ENCODE measurements at regions not wholly inside any gene's neighbourhood (a gene's known extent, or its start where the extent isn't known, plus 50 kb on each side); places are given as distances from the start of the nearest gene placed in this dataset.
"Not testable (repeated sequence)": the region's sequence is repeated elsewhere in the genome, so short reads cannot be mapped to it uniquely, and the experiment has no call there.

DNA sequence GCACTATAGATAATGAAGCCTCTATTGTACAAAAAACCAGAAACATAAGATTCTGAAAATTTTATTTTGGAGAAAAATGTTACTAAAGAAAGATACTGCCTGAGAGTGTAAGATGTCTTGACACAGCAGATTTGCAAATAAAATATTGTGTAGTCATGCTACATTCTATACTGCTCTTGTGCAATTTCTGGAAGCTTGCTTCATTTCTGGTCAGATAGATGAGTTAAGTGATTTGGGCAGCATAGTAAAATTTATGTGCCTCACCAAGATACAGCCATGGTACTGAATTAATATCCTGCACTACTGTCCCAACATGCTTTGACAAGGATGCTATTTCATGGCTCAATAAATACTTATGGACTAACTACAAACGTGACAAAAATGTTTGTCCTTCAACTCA, 55.1 kb upstream of the STARD13 start:
- no peak for DNase-seq (ENCODE audit: low spot score)

DNA sequence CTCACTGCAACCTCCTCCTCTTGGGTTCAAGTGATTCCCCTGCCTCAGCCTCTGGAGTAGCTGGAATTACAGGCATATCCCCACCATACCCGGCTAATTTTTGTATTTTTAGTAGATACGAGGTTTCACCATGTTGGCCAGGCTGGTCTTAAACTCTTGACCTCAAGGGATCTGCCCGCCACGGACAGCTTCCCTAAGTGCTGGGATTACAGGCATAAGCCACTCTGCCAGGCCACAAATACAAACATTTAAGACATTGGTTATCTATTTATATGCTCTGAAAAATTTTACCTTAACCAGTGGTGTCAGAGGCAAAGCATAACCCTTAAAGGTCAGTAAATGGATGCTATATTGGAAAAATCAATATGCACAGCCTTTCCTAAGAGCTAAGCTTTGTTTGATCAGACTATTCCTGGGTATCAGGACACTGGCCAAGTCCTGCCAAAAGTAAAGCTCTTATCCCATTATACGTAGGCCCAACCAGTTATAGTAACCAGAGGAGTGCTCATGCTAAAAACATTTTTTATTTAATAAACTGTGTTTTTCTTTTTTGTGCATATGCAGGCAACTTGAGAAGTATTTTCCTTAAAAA, 56.4 kb upstream of the STARD13 start:
- no peak for DNase-seq (ENCODE audit: low spot score)

DNA sequence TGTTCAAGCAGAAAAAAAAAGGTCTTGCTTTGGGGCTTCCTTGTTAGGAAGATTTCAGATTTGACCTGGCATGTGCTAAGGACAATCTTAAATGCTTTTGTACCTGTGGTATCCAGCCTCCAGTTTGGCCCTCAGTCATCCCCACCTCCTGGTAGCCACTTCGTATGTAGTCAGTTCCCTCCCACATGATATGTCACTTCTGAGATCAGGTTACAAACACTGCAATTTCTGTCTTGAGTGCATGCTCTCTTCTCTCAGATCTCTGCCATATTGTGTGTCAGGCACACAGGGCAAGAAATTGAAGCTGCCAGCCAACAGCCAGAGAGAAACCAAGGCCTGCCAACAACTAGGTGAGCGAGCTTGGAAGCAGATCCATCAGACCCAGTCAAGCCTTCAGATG, 60.3 kb upstream of the STARD13 start:
- DNase-seq (ENCODE audit: low spot score): no peak

DNA sequence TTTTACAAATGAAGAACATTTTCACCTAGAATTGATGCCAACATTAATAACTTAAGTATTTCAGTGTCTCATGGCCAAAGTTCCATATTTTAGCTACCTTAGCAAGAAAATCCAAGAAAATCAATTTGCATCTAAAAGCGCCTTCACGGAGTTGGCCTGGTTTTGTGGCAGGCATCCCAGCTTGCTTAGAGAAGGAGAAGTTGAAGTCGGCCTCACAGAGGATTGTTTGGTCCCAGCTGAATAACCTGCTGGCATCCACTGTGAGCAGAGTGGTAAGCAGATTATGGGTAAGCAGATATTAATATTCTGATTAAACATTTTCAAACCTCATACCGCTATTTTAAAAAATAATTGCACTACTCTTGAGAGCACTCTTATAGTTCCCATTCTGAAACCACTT, 62.3 kb upstream of the STARD13 start:
- DNase-seq (ENCODE audit: low spot score): no peak

DNA sequence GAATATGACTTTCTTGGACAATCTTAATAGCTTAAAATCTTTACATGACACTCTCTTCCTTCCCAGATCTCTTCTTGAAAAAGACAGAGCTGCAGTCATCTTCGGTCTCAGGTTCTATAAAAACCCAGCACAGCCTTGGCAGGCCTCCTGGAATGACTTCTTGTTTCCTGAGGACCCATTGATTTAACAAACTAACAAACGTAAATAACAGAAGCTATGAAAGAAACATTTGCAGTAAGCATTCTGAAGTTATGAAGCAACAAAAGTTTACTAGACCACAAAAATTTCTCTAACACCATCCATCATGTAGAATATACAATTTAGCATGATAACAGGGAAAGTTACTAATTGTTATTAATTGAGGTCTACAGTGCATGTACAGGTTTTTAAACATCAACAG, 62.8 kb upstream of the STARD13 start:
- DNase-seq (ENCODE audit: low spot score): no peak

DNA sequence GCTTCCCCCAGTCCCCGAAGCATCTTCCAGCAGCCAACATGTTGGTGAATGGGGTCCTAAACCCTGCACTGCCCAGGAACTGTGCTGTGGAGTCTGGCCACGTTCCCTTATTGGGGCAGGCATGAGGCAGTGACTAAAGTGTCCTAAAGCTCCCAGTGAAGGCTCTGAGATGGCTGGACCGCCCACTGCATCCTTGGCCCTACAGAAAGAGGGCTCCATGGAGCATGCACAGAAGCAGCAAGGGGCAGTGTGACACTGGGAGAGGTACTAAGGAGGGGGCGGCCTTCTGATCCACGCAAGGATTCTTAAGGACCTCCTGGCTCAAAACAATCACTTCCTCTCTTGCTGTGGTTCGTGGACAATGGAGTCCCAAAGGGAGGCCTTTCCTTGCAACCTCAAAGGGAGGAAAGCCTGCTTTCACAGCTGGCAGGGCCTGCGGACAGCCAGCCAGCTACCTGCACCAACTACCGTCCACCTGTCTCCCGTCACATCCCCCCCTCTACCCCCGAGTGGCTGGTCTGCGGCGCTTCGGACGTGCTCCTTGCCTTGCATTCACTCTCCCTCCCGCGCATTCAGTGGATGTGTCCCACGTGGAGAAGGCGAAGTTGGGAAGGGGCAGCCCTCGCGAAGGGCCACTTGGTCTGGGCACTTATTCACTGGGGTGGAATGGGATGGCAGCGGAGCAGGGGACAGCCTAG, 63.9 kb upstream of the STARD13 start:
- no peak for DNase-seq (ENCODE audit: low spot score)

DNA sequence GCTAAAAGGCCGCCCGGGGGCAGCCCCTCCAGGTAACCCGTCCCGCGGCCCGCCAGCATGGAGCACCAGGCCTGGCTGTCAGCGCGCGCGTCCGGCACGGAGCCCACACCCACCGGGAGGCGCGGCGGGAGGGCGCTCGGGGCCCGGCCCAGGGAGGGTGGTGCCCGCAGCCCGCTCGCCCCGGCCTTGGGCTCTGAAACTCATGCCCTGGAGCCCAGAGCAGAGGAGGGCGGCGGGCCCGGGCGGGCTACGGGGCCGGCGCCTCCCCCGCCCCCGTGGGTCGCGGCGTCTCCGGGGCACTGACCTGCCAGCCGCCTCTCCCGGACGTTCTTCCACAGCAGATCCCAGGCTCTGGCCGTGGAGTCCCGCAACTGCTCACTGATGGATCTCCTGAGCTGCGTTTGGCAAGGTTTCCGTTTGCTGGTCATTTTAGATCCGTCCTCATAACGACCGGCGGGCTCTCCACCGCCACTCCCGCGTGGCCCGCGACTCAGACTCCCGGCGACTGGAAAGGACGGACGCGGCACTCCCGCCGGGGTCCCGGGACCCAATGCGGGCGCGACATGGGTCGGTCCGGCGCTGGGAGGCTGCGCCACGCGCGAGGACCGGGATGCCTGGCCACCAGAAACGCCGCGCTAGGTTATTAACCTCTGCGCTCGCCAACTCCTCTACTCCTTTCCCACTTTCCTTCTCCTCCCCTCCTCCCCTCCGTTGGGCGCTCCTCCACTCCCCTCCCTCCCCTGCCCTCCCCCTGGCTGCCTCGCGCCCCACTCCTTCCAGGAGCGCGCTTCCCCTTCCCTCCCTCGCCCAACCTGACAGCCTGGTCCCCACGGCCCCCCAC, 64.7 kb upstream of the STARD13 start:
- no peak for DNase-seq (ENCODE audit: low spot score)

DNA sequence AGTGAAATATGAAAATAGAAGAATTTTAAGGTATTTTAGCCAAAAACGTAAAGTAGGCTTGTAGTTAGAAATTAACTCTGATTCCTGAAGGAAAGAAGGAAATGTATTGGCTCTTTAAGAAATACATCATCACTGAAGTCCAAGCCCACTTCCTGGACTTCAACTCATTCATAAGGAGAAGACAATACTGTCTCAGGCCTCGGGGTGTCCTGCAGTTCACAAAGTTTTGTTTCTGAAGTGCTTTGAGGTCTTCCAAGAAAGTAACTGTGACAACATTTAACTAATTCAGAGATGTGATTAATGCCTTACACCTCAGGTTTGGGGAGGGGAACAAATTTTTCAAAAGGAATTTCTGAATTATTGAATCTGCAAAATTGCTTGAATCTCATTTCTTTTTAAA, 65.8 kb upstream of the STARD13 start:
- DNase-seq (ENCODE audit: low spot score): no peak

DNA sequence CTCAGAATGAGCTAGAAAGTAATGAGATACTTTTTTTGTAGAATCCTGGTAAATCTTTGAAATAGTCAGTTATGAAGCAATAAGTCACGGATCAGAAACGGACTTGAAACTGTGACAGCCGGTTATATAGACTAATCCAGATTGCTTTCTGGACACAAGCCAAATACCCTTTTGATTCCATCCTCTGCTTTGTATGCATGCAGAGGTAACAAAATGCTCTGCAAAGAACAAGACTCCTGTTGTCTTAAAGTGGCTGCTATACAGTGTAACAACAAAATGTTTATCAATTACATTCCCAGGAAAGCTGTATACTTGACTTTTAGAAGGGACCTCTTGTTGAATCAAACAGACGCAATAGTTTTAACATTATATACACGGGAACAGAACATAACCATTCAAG, 66.5 kb upstream of the STARD13 start:
- DNase-seq (ENCODE audit: low spot score): no peak

DNA sequence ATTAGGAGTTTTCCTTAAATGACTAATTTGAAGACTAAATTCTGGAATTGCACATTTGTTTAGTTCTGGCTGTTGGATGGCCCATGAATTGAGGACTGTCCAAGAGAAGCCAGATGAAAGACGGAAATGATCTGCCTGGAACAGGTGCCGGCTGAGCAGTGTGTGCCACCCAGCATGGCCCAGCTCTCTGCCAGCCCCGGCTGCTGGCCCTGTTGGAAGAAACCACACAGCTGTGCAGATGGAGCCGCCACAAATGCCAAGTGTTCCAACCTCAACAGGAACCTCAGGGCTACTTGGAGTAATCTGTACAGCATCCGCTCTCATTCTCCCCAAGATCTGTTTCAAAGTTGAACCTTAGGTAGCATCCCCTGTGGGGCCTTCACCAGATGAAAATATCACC, 67.0 kb upstream of the STARD13 start:
- no peak for DNase-seq (ENCODE audit: low spot score)

DNA sequence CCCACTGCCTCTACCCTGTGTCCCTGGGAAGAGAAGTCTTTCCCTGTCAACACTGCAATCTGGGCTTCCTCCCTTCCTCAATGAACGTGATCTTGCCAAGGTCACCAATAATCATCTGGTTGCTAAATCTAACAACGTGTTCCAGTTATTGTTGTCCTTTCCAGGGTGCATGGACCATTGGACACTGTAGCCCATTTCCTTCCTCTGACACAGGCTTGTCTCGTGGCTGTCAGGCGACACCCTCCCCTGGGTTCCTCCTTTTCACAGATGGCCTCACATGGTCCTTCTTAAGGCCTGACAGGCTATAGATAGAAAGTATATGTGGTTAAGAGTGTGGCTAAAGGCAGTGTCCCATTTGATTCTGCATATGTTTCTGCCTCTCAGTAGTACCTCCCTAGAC, 67.7 kb upstream of the STARD13 start:
- no peak for DNase-seq (ENCODE audit: low spot score)

DNA sequence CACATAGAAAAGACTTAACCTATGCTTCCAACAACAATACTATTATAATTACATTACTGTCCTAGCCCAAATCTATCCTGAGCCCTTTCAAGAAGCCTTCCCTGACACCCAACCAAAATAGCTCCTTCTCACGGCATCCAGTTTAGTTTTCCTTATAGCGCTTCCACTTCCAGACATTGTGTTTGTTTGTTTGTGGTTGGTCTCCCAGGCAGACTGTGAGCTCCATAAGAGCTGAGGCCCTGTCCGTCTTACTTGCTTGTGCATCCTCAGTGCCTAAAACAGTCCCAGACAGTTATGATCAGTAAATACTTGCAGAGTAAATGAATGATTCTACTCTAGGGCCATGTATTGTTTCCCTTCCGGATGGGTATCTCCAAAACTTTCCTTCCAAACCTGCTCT, 68.1 kb upstream of the STARD13 start:
- DNase-seq (ENCODE audit: low spot score): no peak

DNA sequence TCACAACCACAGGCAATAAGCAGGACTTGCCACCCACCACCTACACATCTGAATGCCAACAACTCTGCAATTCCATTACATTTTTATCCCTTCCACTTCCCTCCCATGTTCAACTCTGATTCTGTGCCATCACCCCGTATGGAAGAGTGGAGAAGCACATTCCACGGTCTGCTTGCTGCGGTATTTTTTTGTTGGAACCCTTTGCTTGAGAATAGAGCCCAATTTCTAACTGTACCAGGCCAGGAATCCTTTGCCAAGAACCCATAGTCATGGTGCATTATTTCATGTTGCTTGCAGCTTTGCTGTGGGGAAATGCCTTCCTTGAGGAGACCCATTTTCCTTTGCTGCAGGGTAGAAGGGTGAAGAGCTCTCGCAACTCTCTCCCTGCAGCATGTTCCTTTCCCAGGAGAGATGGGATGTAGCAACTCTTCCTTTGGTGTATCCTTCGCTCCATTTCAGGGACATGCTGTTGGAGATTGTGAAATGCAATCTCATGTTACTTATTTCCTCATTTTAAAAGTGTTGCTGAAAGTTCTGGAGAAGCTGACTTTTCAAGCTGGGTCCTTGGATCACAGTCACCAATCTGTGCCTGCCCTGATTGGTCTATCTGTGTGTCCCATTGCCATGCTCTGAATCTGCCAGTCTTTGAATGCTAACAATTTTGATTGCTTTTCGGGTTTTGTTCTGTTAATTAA, 69.8 kb upstream of the STARD13 start:
- DNase-seq (ENCODE audit: low spot score): no peak

DNA sequence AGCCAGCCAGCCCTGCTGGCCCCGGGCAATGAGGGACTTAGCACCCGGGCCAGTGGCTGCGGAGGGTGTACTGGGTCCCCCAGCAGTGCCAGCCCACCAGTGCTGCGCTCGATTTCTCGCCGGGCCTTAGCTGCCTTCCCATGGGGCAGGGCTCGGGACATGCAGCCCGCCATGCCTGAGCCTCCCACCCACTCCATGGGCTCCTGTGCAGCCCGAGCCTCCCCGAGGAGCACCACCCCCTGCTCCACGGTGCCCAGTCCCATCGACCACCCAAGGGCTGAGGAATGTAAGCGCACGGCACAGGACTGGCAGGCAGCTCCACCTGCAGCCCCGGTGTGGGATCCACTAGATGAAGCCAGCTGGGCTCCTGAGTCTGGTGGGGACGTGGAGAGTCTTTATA, 72.5 kb upstream of the STARD13 start:
- not testable (repeated sequence) for DNase-seq (ENCODE audit: low spot score)

DNA sequence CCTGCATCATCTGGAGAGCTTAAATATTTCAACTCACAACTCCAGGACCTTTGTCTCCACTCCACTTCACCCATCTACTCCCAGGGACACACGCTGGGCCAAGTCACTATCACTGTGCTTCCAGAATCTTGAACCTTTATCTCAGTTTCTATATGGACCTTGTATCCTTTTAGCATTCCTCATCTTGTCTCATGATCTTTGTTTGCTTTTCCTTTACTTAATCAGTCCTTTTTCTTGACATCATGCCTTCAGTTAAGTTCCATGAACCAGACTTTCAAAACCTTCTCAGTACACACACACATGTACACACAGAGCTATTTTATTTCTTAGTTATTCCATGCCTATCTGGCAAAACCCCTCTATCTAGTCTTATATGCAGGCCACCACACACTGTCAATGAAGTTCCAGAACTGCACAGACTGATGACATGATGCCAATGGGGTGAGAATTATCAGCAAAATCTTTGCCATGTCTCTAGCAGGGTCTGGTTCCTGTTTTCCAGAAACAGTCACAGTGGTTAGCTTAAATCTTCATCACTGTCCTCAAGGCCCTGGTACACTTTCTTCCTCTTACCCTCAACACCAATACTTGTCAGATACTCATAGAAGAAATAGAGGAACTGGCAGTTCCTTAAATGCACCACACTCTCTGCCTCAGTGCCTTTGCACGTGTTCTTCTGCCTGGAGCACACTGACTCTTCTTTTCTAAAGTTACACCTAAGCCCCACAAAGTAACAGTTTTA, 77.6 kb upstream of the STARD13 start:
- no peak for DNase-seq (ENCODE audit: low spot score)

DNA sequence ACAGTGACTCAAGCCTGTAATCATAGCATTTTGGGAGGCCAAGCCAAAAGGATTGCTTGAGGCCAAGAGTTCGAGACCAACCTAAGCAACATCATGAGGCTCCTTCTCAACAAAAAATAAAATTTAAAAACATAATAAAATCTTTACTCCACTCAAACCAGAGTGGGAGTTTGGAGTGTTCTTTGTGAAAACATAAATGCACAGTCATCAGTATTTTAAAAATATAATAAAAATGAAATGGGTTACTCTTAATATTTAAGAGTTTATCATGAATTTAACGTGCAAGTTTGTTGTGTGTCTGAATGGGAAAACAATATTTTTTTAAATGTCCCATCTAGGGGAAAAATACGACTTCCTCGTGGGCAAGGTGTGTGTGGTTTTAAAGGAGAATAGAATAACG, 78.6 kb upstream of the STARD13 start:
- DNase-seq (ENCODE audit: low spot score): no peak

DNA sequence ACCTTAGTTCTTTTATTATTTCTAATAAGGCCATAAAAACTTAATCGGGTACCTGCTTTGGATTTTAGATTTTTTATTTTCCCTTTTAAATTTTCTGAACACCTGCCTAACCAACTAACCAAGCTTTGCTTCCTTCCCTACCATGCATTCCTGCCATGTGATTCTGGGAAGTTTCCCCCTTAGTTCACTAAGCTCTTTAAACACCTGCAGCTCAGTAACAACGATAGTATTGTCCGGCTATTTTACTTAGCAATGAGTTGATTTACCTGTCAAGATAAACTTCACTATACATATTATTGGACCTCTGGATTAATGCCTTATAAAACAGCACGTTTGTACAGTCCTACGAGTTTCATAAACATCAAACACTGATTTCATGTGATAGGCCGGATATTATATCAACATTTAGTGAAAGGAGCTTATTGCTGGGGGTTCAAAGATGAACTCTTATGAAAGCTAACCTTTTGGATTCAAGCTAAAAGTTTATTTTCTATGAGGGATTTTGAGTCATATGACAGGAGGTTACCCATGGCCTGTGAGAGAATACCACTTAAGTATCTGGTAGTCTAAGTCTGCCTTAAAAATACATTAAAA, 81.0 kb upstream of the STARD13 start:
- no peak for DNase-seq (ENCODE audit: low spot score)

DNA sequence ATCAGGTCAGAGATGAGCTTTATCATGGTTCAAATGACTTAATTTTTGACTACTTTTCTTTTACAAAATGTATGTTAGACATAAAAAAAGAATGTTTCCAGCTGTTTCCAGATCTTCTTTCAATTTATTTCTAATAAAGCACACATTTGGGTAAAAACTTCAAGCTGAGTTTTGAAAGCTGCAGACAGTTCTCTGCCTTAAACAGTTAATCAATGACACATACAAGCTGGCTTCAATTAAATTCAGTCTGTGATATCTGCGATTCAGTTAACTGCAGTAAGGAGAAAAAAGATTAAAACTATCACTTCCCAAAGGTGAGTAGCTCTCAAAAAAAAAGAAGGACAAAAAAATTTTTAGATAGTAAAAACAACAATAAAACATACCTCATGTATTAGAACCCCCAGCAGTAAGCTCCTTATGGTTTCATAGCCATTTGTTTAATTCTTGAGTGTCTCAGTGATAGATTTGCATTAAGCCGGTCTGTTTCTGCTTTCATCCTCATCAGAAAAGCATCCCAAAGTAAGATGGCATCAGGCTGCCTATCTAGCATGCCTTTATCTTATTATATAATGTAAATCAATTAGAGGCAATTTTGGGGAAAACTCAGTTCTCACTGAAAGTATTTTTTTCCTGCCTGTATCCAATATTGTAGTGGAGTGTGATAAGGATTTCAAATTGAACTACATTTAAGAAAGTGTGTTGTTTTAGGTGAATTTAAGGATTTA, 81.8 kb upstream of the STARD13 start:
- DNase-seq (ENCODE audit: low spot score): no peak

DNA sequence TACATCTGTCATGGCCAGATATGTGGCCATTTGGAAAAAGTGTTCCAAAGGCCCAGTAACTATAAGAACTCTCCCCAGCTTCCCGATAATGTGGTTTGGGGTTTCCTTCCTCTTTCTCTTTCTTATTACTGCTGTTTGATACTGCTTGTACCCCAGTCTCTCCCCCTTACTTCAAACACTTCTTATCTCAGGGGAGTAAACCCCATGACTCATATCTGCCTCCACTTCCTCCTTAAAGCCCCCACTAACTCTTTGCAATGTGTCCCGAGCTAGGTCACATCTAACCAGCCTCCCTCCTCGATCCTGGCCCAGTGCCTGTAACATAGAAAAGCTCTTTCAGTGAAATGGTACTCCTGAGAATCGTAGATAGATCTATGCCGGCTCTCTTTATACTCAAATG, 82.4 kb upstream of the STARD13 start:
- DNase-seq (ENCODE audit: low spot score): no peak

DNA sequence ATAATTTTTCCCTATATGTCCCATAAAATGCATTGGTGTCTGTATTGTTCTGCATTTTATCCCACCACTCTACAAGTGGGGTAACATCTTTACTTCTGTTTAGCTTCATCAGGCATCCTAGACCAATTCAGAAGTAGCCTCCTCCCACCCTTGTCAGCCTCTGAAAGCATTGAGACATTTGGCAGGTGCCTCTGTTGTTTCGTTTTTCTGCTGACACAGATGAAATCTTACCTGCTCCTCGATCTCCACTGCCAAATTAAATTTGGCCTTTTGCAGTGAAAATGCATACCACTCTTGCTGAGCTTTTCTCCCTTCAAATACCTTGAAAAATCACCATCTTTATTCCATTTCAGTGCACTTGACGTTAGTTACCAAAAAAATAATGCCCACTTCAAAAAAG, 83.5 kb upstream of the STARD13 start:
- no peak for DNase-seq (ENCODE audit: low spot score)

Data from HuH-7 (cell line).